GM20431 (cell line): ENCODE measurements at regions not wholly inside any gene's neighbourhood (a gene's known extent, or its start where the extent isn't known, plus 50 kb on each side); places are given as distances from the start of the nearest gene placed in this dataset.

Source experiments
- in situ Hi-C: fragments of 300-500 bp; cut with MseI, MboI; formaldehyde crosslinking; loops from one replicate; pipeline ENCODE4 v1.15.0; 2020; ENCODE audit warnings: low sequenced_read_pairs; ENCODE audit not compliant: unreplicated experiment

DNA sequence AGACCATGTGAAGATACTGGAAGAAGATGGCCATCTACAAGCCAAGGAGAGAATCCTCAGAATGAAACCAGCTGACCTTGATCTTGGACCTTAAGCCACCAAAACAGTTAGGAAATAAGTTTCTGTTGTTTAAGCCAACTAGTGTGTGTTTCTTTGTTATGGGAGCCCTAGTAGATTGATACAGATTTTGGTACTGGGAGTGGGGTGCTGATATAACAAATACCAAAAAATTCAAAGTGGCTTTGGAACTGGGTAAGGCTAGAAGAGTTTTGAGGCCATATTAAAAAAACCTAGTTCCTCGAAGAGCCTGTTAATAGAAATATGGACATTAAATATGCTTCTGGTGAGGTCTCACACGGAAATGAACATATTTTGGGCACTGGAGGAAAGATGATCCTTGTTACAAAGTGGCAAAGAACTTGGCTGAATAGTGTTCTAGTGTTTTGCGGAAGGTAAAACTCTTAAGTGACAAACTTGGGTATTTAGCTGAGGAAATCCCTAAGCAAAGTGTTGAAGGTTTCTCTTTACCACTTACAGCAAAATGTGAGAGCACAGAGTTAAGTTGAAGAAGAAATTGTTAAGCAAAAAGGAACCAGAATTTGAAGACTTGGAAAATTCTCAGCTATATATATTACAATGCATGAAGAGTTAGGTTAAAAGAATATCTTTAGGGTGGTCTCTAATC lies 55.1 kb upstream of the CD83 start:
- in situ Hi-C loops = loop anchor here (10.0 kb wide), 1 partner anchor 148 kb away; no protein-coding TSS in a partner anchor

DNA sequence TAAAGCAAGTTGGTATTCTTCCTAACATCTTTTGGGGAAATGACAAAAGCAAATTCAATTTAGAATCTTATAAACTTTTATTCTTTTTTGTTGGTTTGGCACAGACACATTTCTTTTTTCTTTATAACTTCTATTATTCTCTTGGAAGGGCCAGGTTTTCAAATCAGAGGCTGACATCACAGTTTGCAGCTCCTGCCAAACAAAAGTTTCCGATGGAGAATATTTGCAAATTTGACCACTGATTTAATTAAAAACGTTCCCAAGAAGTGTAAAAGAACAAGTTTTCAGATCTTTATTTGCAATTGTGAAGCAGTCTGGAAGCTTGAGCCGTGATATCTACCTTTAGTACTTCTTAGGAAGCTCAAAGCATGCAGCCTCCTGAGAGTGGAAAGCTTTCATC lies 53.8 kb upstream of the CD83 start:
- in situ Hi-C loops = loop anchor here (10.0 kb wide), 1 partner anchor 149 kb away; no protein-coding TSS in a partner anchor

DNA sequence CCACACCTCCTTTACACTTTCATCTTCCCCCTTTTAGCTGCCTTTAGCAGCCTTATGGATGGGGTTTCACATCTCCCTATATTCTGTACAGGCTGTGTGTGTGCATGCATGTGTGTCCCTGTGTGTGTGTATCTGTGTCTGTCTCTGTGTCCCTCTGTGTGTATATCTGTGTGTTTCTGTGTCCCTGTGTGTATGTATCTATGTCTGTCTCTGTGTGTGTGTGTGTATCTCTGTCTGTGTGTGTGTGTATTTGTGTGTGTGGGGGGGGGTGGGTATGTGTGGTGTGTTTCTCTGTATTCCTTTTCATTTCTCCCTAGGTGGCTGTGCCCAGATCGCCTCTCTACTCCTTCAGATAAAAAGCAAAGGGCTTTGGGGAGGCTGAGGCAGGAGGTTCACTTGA lies 52.2 kb upstream of the CD83 start:
- in situ Hi-C loops = loop anchor here (10.0 kb wide), 1 partner anchor 151 kb away; no protein-coding TSS in a partner anchor

DNA sequence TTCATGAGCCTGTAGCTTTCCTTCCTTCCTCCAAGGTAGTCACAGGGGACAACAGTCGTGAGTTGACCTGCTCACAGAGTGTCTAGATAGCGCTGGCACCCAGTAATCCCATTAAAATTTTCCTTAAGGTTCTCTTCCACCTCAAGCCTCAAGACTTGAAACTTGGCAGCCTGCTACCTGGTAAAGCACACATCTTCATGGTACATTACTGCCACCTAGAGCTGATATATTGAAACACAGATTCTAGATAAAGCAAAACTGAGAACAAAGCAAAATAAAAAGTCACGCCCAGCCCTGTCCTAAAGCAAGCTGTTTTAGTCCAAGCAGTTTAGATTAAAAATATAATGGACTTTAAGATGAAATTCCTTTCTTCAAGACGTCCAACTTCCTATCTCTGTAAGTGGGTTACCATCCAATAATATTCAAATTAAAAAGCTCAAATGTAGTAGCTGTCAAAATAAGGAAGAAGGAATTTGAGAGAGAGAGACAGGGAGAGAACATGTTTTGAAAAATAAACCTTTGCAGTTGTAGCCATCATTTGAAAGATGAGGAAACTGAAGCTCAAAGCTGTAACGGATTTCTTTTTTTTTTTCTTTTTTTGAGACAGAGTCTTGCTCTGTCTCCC lies 50.7 kb upstream of the CD83 start:
- in situ Hi-C loops = loop anchor here (10.0 kb wide), 1 partner anchor 152 kb away; no protein-coding TSS in a partner anchor

DNA sequence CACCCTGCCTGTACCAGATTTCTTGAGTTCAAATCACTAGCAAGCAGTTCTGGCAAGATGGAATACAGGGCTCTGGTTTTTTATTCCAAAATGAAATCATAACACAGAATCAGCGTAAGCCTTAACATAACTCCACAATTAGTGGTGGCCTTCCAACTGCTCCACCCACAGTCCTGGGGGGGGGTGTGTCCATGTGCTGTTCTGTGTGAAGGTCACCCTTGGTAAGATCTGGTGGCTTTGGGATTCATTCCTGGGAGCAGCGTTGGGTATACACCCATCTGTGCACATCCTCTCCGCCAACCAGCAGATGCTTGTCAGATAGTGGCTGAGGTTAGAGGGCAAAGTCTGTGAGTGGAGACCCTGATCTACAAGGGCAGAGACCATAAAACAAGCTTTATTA lies 49.9 kb upstream of the CD83 start:
- in situ Hi-C loops = loop anchor here (10.0 kb wide), 1 partner anchor 153 kb away; no protein-coding TSS in a partner anchor
